Spleen (tissue), 11 donors: ENCODE measurements at regions not wholly inside any gene's neighbourhood (a gene's known extent, or its start where the extent isn't known, plus 50 kb on each side); places are given as distances from the start of the nearest gene placed in this dataset.

Experiments
- DNase-seq: peaks from one replicate; pipeline ENCODE4 v3.0.0-alpha.2; 2020
- H3K27ac ChIP-seq, 8 donors: fragments of 200-600 bp; sonication (generic) in 7 of 8; 1 replicate in 4 of 8; 2 replicates in 4 of 8; pipeline versions ENCODE4 v1.5.0 to v1.8.0; 2016 to 2021; ENCODE audit warnings: inconsistent platforms in 4 of 8, mild to moderate bottlenecking in 4 of 8, moderate library complexity in 1 of 8
- H3K27me3 ChIP-seq, 7 donors: fragments of 200-600 bp; sonication (generic) in 6 of 7; replicated peaks in 1 of 7; 1 replicate in 4 of 7; 2 replicates in 3 of 7; pipeline versions ENCODE4 v1.5.0 to v1.8.0; 2016 to 2021; ENCODE audit warnings: inconsistent platforms in 3 of 7, mild to moderate bottlenecking in 1 of 7
- H3K36me3 ChIP-seq, 6 donors: fragments of 200-600 bp; sonication (generic) in 5 of 6; 1 replicate in 4 of 6; 2 replicates in 2 of 6; pipeline versions ENCODE4 v1.5.0 to v1.8.0; 2016 to 2021; ENCODE audit warnings: inconsistent platforms in 2 of 6
- H3K4me1 ChIP-seq, 6 donors: fragments of 200-600 bp; sonication (generic) in 5 of 6; 1 replicate in 3 of 6; 2 replicates in 3 of 6; pipeline versions ENCODE4 v1.5.0 to v1.8.0; 2016 to 2021; ENCODE audit warnings: inconsistent platforms in 3 of 6
- H3K4me3 ChIP-seq, 8 donors: fragments of 200-600 bp; sonication (generic) in 7 of 8; 1 replicate in 4 of 8; 2 replicates in 4 of 8; pipeline versions ENCODE4 v1.5.0 to v1.8.0; 2016 to 2021; ENCODE audit warnings: inconsistent platforms in 4 of 8, mild to moderate bottlenecking in 4 of 8, moderate library complexity in 2 of 8
- H3K9me3 ChIP-seq, 8 donors: fragments of 200-600 bp; sonication (generic) in 7 of 8; 1 replicate in 4 of 8; 2 replicates in 4 of 8; pipeline versions ENCODE4 v1.5.0 to v1.8.0; 2016 to 2021; ENCODE audit warnings: inconsistent platforms in 4 of 8
- POLR2A ChIP-seq, 3 donors: fragments of 450-650 bp; IDR thresholded peaks; one replicate each; pipeline ENCODE4 v1.5.1; 2017; ENCODE audit warnings: antibody characterized with exemption in 3 of 3, mild to moderate bottlenecking in 1 of 3
- POLR2AphosphoS5 ChIP-seq, 3 donors: sonication (generic); formaldehyde crosslinking; IDR thresholded peaks; one replicate each; pipeline ENCODE4 v1.5.1; 2017; ENCODE audit warnings: antibody characterized with exemption in 3 of 3
- whole genome bisulfite sequencing, 5 donors: extraction: QIAGEN DNeasy Blood & Tissue Kit in 3 of 5; methylation state at CpG; one replicate each; pipeline versions ENCODE4 v1.1.5 to v1.1.7; 2013 to 2018; 5-methylcytosine and 5-hydroxymethylcytosine counted together
- intact Hi-C: fragments of 100-400 bp; cut with DNase I; formaldehyde crosslinking; loops from one replicate; pipeline ENCODE4 v1.15.0; 2023; ENCODE audit warnings: low total_unique reads
- TF ChIP-seq, protein P1 (sequence below), 11 experiments: fragments of 200-600 bp in 7 of 11; fragments of 450-650 bp in 4 of 11; sonication (generic) in 4 of 11; IDR thresholded peaks in 8 of 11; conservative IDR thresholded peaks in 3 of 11; 1 replicate in 7 of 11; 2 replicates in 4 of 11; pipeline versions ENCODE4 v1.4.0 to v1.8.0; 2016 to 2021; ENCODE audit warnings: antibody characterized with exemption in 11 of 11, inconsistent platforms in 4 of 11, mild to moderate bottlenecking in 1 of 11
- donor health status: healthy with polysubstance abuse.
- donor health status: DM: no; HTN: no; CAD: no; lungs with moderate emphysema.
- donor health status: DM: no; HTN: no; CAD: no.
- donor health status: Bipolar disorder and iron deficiency.
- donor health status: healthy.
- donor health status: DM: no; HTN: no; CAD: no.
- donor health status: DM: yes; HTN: yes; CAD: no.

DNA sequence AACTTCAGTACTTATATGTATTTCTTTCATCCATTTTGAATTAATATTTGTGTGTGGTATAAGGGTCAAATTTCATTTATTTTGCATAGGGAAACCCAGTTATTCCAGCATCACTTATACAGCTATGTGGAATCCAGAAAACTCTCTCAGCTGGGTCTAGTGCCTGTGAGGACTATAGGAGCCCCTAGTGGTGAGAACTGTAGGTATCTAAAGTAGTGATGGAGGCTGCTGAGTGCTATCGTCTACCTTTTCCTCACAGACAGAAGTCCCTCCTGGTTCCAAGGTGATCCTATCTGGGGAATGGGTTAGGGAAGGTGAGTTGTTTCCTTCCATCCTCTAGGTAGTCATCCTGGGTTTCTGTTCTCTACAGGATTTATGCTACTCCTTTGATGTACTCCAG, 352.0 kb upstream of the C1orf87 start:
- Histone ChIP-seq H3K36me3 (no peaks in the 10 kb centered on the region), H3K4me1 (peaks cover 0 to 15% (median 0%) of the 10 kb centered on the region in 6 donors), H3K27ac (peak overlapping the region in 5 of 8 donors; percentile 4 to 79 (median 53)), H3K9me3 (peaks cover 0 to 17% (median 5%) of the 10 kb centered on the region in 8 donors), H3K27me3 (no peaks in the 10 kb centered on the region), H3K4me3 (no peak overlapping the region)
- DNase-seq = no peak
- TF ChIP-seq POLR2A (IDR thresholded peaks at IDR 0.05) (no peak), POLR2AphosphoS5 (IDR thresholded peaks at IDR 0.05) (no peak)
- TF ChIP-seq, protein P1, sequence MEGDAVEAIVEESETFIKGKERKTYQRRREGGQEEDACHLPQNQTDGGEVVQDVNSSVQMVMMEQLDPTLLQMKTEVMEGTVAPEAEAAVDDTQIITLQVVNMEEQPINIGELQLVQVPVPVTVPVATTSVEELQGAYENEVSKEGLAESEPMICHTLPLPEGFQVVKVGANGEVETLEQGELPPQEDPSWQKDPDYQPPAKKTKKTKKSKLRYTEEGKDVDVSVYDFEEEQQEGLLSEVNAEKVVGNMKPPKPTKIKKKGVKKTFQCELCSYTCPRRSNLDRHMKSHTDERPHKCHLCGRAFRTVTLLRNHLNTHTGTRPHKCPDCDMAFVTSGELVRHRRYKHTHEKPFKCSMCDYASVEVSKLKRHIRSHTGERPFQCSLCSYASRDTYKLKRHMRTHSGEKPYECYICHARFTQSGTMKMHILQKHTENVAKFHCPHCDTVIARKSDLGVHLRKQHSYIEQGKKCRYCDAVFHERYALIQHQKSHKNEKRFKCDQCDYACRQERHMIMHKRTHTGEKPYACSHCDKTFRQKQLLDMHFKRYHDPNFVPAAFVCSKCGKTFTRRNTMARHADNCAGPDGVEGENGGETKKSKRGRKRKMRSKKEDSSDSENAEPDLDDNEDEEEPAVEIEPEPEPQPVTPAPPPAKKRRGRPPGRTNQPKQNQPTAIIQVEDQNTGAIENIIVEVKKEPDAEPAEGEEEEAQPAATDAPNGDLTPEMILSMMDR (IDR thresholded peaks at IDR 0.05 in 8 of 11, conservative IDR thresholded peaks at IDR 0.05 in 3 of 11) = peak in 1 of 11 experiments; percentile 19
- intact Hi-C loops = no loop called here
- WGBS, 5 donors = 72 to 90% (median 80%) methylated on average over 1 of the region's 1 CpG

- H3K4me1 ChIP-seq = peaks cover 0 to 15% (median 0%) of the 10 kb centered on the region in 6 donors
- WGBS, 5 donors = 36 to 51% (median 44%) methylated on average over 5 of the region's 5 CpGs
- intact Hi-C loops = no loop called here
- TF ChIP-seq POLR2AphosphoS5 (IDR thresholded peaks at IDR 0.05) (peak in 1 of 3 donors; percentile 25), POLR2A (IDR thresholded peaks at IDR 0.05) (no peak)
- TF ChIP-seq, protein P1 (IDR thresholded peaks at IDR 0.05 in 8 of 11, conservative IDR thresholded peaks at IDR 0.05 in 3 of 11) = no peak
- H3K27me3 ChIP-seq = no peaks in the 10 kb centered on the region
- no peaks in the 10 kb centered on the region for H3K36me3 ChIP-seq
- H3K27ac ChIP-seq = peak overlapping the region; percentile 9 to 79 (median 54)
- DNase-seq = no peak
- no peak overlapping the region for H3K4me3 ChIP-seq
- peaks cover 0 to 17% (median 5%) of the 10 kb centered on the region in 8 donors for H3K9me3 ChIP-seq
These were observed 349.7 kb upstream of the C1orf87 start for GRCh38 chr1:60423146-60423780.

- peaks cover 0 to 17% (median 5%) of the 10 kb centered on the region in 8 donors for H3K9me3 ChIP-seq
- H3K4me3 ChIP-seq = no peak overlapping the region
- DNase-seq = no peak
- intact Hi-C loops = no loop called here
- peaks cover 0 to 15% (median 0%) of the 10 kb centered on the region in 6 donors for H3K4me1 ChIP-seq
- TF ChIP-seq, protein P1 (IDR thresholded peaks at IDR 0.05 in 8 of 11, conservative IDR thresholded peaks at IDR 0.05 in 3 of 11) = no peak
- TF ChIP-seq POLR2AphosphoS5 (IDR thresholded peaks at IDR 0.05) (no peak), POLR2A (IDR thresholded peaks at IDR 0.05) (no peak)
- H3K27ac ChIP-seq = peak overlapping the region in 6 of 8 donors; percentile 45 to 66 (median 48)
- WGBS, 5 donors = 72 to 87% (median 79%) methylated on average over 4 of the region's 4 CpGs
- no peaks in the 10 kb centered on the region for H3K27me3 ChIP-seq
- H3K36me3 ChIP-seq = no peaks in the 10 kb centered on the region
These were observed 348.4 kb upstream of the C1orf87 start for GRCh38 chr1:60421965-60422364.

DNA sequence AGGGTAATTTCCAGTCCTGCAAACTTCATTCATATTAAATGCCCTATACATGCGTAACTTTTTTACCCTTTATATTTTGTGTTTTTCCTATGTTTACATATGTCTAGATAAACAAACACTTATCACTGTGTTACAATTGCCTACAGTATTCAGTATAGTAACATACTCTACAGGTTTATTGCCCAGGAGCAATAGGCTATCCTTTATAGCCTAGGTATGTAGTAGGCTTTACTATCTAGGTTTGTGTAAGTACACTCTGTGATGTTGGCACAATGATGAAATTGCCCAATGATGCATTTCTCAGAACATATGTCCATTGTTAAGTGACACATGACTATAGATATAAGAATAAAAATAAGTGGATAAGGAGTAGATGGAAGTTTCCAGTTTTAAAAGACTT, 345.5 kb upstream of the C1orf87 start:
- no peak for DNase-seq
- intact Hi-C loops = no loop called here
- H3K27ac ChIP-seq = no peak overlapping the region
- H3K9me3 ChIP-seq = peaks cover 0 to 14% (median 2%) of the 10 kb centered on the region in 8 donors
- no peaks in the 10 kb centered on the region for H3K27me3 ChIP-seq
- TF ChIP-seq POLR2AphosphoS5 (IDR thresholded peaks at IDR 0.05) = no peak
- no peak for TF ChIP-seq POLR2A (IDR thresholded peaks at IDR 0.05)
- TF ChIP-seq, protein P1 (IDR thresholded peaks at IDR 0.05 in 8 of 11, conservative IDR thresholded peaks at IDR 0.05 in 3 of 11) = no peak
- no peak overlapping the region for H3K4me3 ChIP-seq
- H3K4me1 ChIP-seq = peaks cover 0 to 12% (median 0%) of the 10 kb centered on the region in 6 donors
- 95 to 100% (median 97%) methylated on average over 1 of the region's 1 CpG for WGBS, 5 donors
- H3K36me3 ChIP-seq = no peaks in the 10 kb centered on the region
